GM12878 (cell line): ENCODE measurements at regions not wholly inside any gene's neighbourhood (a gene's known extent, or its start where the extent isn't known, plus 50 kb on each side); places are given as distances from the start of the nearest gene placed in this dataset.

ENCODE experiments used
- ATAC-seq: fragments of 200-7000 bp; cut with Tn5 transposase; 3 replicates; pipeline ENCODE4 v1.9.1; 2020; ENCODE audit warnings: mild to moderate bottlenecking, moderate library complexity
- BruUV-seq: library from RNA; stranded (reverse); fragments of 400-500 nt; replicated peaks from 2 replicates; lab custom pipeline; 2021; lab: Mats Ljungman, UMichigan
- CTCF ChIA-PET: fragments of 300-600 bp; sonication (Branson Sonifier 250); formaldehyde crosslinking; extraction: SDS; loops from one replicate; lab custom pipeline; 2021; ENCODE audit warnings: inconsistent platforms; lab: Yijun Ruan, JAX
- POLR2A ChIA-PET: fragments of 350-600 bp; formaldehyde crosslinking; extraction: SDS; loops from one replicate; lab custom pipeline; 2021; ENCODE audit warnings: inconsistent platforms; lab: Charles Lee
- RAD21 ChIA-PET: fragments of 300-600 bp; sonication (Branson Sonifier 250); formaldehyde crosslinking; loops from one replicate; lab custom pipeline; 2023; ENCODE audit warnings: antibody characterized with exemption; ENCODE audit not compliant: unreplicated experiment; lab: Charles Lee
- SMC1A ChIA-PET: fragments of 300-600 bp; sonication (Branson Sonifier 250); formaldehyde crosslinking; loops from one replicate; lab custom pipeline; 2023; ENCODE audit not compliant: unreplicated experiment, uncharacterized antibody; lab: Charles Lee
- DNase-seq: peaks from one replicate; pipeline ENCODE4 v3.0.0-alpha.2; 2011; ENCODE audit warnings: low read depth, low spot score
- FAIRE-seq: peaks from 3 replicates; lab custom pipeline; 2011; peaks lifted over from hg19 to GRCh38; lab: Jason Lieb, UNC
- H2AFZ ChIP-seq: 2 replicates; pipeline ENCODE4 v1.6.0; 2011; ENCODE audit warnings: low read depth, low read length, control low read depth; ENCODE audit not compliant: control insufficient read depth
- H3K27ac ChIP-seq: 2 replicates; pipeline ENCODE4 v1.5.1; 2011; ENCODE audit warnings: control low read depth; ENCODE audit not compliant: control insufficient read depth, insufficient read depth
- H3K27me3 ChIP-seq, 2 experiments: replicated peaks in 1 of 2; 2 replicates each; pipeline versions ENCODE4 v1.6.0 to v1.6.1; 2011; ENCODE audit warnings: low read length in 1 of 2; ENCODE audit not compliant: control insufficient read depth in 2 of 2, insufficient read depth in 2 of 2
- H3K36me3 ChIP-seq, 2 experiments: 2 replicates each; pipeline ENCODE4 v1.5.1; 2011; ENCODE audit warnings: low read length in 1 of 2; ENCODE audit not compliant: control insufficient read depth in 2 of 2, insufficient read depth in 2 of 2
- H3K4me1 ChIP-seq: 2 replicates; pipeline ENCODE4 v1.6.1; 2011; ENCODE audit warnings: mild to moderate bottlenecking, low read length, moderate library complexity, mixed read lengths; ENCODE audit not compliant: control insufficient read depth, insufficient read depth
- H3K4me2 ChIP-seq: 2 replicates; pipeline ENCODE4 v1.6.0; 2011; ENCODE audit warnings: control low read depth; ENCODE audit not compliant: control insufficient read depth, insufficient read depth
- H3K4me3 ChIP-seq: fragments of 200-600 bp; sonication (generic); 2 replicates; pipeline ENCODE4 v1.5.1; 2016
- H3K79me2 ChIP-seq: 2 replicates; pipeline ENCODE4 v1.6.0; 2011; ENCODE audit warnings: low read length; ENCODE audit not compliant: control insufficient read depth, insufficient read depth
- H3K9ac ChIP-seq: 2 replicates; pipeline ENCODE4 v1.8.0; 2011; ENCODE audit warnings: low read length, control low read depth, mixed read lengths; ENCODE audit not compliant: control insufficient read depth, insufficient read depth
- H3K9me3 ChIP-seq: replicated peaks from 3 replicates; pipeline ENCODE4 v1.5.1; 2011; ENCODE audit warnings: mild to moderate bottlenecking, low read length; ENCODE audit not compliant: control insufficient read depth, insufficient read depth
- H4K20me1 ChIP-seq: 2 replicates; pipeline ENCODE4 v1.6.0; 2011; ENCODE audit not compliant: control insufficient read depth, insufficient read depth
- HSF1 ChIP-seq: fragments of 150-350 bp; IDR thresholded peaks from 2 replicates; pipeline ENCODE4 v1.6.1; 2014; ENCODE audit warnings: mild to moderate bottlenecking, low read depth, low read length
- IKZF1 ChIP-seq: fragments of 450-650 bp; conservative IDR thresholded peaks from 2 replicates; pipeline ENCODE4 v1.6.1; 2017; ENCODE audit warnings: antibody characterized with exemption, mild to moderate bottlenecking
- JUNB ChIP-seq: IDR thresholded peaks from 2 replicates; pipeline ENCODE4 v1.6.1; 2016; ENCODE audit warnings: antibody characterized with exemption, mild to moderate bottlenecking
- PAX5 ChIP-seq: IDR thresholded peaks from 2 replicates; pipeline ENCODE4 v1.6.1; 2011; ENCODE audit warnings: low read depth, low read length, borderline replicate concordance
- TCF7 ChIP-seq: IDR thresholded peaks from 2 replicates; pipeline ENCODE4 v1.6.1; 2014; ENCODE audit warnings: antibody characterized with exemption, borderline replicate concordance
- ZZZ3 ChIP-seq: IDR thresholded peaks from 2 replicates; pipeline ENCODE4 v1.6.1; 2011; ENCODE audit warnings: low read depth; ENCODE audit not compliant: control insufficient read depth, insufficient read length
- WGBS: methylation state at CpG from one replicate; pipeline ENCODE4 v1.1.6; 2016; ENCODE audit warnings: low lambda C conversion rate; ENCODE audit not compliant: insufficient replicate concordance, insufficient coverage; ENCODE audit errors: missing lambda C conversion rate; 5-methylcytosine and 5-hydroxymethylcytosine counted together
- in situ Hi-C: fragments of 300-500 bp; cut with MboI; formaldehyde crosslinking; loops from 9 replicates; pipeline ENCODE4 v1.14.3; 2018; ENCODE audit warnings: mixed read lengths
- intact Hi-C: fragments of 100-400 bp; cut with micrococcal nuclease; formaldehyde crosslinking; loops from one replicate; pipeline ENCODE4 v1.14.2; 2022; ENCODE audit not compliant: unreplicated experiment
- TF ChIP-seq, protein P1 (sequence below): IDR thresholded peaks from 2 replicates; pipeline ENCODE4 v1.6.1; 2012; ENCODE audit warnings: low read length, inconsistent platforms
- TF ChIP-seq, protein P2 (sequence below): fragments of 450-650 bp; IDR thresholded peaks from 2 replicates; pipeline ENCODE4 v1.6.1; 2017; ENCODE audit warnings: borderline replicate concordance

- H3K27me3 ChIP-seq: peaks cover 0 to 3% of the 10 kb centered on the region in 2 experiments; a peak in 2 of 4 replicates
- no peak overlapping the region for H3K4me3 ChIP-seq
- H3K9ac ChIP-seq: no peak overlapping the region
- ChIA-PET RAD21 (no interaction called here), SMC1A (no interaction called here), POLR2A (no interaction called here), CTCF (interaction anchor here (1.2 kb wide), 1 partner anchor 22 kb away, joined by 4 read pairs; no protein-coding TSS in a partner anchor)
- H3K27ac ChIP-seq: no peak overlapping the region
- WGBS: 38% methylated on average over 21 of the region's 21 CpGs
- no TSS peak for BruUV-seq
- no peaks in the 10 kb centered on the region for H3K36me3 ChIP-seq
- no peaks in the 10 kb centered on the region for H3K79me2 ChIP-seq
- intact Hi-C loops (no loop called here), in situ Hi-C loops (no loop called here)
- H2AFZ ChIP-seq: no peak overlapping the region
- H3K4me2 ChIP-seq: no peak overlapping the region
- no peaks in the 10 kb centered on the region for H3K4me1 ChIP-seq
- DNase-seq: no peak
- no peak for ATAC-seq
- FAIRE-seq: no peak
- TF ChIP-seq, protein P1, sequence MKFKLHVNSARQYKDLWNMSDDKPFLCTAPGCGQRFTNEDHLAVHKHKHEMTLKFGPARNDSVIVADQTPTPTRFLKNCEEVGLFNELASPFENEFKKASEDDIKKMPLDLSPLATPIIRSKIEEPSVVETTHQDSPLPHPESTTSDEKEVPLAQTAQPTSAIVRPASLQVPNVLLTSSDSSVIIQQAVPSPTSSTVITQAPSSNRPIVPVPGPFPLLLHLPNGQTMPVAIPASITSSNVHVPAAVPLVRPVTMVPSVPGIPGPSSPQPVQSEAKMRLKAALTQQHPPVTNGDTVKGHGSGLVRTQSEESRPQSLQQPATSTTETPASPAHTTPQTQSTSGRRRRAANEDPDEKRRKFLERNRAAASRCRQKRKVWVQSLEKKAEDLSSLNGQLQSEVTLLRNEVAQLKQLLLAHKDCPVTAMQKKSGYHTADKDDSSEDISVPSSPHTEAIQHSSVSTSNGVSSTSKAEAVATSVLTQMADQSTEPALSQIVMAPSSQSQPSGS: no peak
- no peaks in the 10 kb centered on the region for H3K9me3 ChIP-seq
- no peaks in the 10 kb centered on the region for H4K20me1 ChIP-seq
These were observed 196.6 kb downstream of the RBFOX3 start for GRCh38 chr17:79414063-79414792.

GRCh38 chr17:79413611-79414010, 197.2 kb downstream of the RBFOX3 start:
- in situ Hi-C loops: no loop called here
- POLR2A ChIA-PET: no interaction called here
- no peak for FAIRE-seq
- Histone ChIP-seq H3K27me3 (peaks cover 0 to 3% of the 10 kb centered on the region in 2 experiments; a peak in 2 of 4 replicates), H3K4me1 (no peaks in the 10 kb centered on the region), H3K27ac (no peak overlapping the region), H2AFZ (no peak overlapping the region), H3K9ac (no peak overlapping the region), H4K20me1 (no peaks in the 10 kb centered on the region), H3K4me2 (no peak overlapping the region), H3K79me2 (no peaks in the 10 kb centered on the region), H3K4me3 (no peak overlapping the region), H3K9me3 (no peaks in the 10 kb centered on the region), H3K36me3 (no peaks in the 10 kb centered on the region)
- RAD21 ChIA-PET: no interaction called here
- DNase-seq: no peak
- intact Hi-C loops: no loop called here
- TF ChIP-seq TCF7 (no peak), ZZZ3 (no peak), IKZF1 (no peak), HSF1 (no peak), PAX5 (no peak), JUNB (no peak)
- TF ChIP-seq, protein P2, sequence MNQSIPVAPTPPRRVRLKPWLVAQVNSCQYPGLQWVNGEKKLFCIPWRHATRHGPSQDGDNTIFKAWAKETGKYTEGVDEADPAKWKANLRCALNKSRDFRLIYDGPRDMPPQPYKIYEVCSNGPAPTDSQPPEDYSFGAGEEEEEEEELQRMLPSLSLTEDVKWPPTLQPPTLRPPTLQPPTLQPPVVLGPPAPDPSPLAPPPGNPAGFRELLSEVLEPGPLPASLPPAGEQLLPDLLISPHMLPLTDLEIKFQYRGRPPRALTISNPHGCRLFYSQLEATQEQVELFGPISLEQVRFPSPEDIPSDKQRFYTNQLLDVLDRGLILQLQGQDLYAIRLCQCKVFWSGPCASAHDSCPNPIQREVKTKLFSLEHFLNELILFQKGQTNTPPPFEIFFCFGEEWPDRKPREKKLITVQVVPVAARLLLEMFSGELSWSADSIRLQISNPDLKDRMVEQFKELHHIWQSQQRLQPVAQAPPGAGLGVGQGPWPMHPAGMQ: no peak
- CTCF ChIA-PET: interaction anchor here (0.8 kb wide), 1 partner anchor 13 kb away, joined by 3 read pairs; no protein-coding TSS in a partner anchor
- SMC1A ChIA-PET: no interaction called here
- no peak for ATAC-seq
- 11% methylated on average over 11 of the region's 11 CpGs for WGBS
- no TSS peak for BruUV-seq
